GM12872 (cell line): ENCODE measurements at regions not wholly inside any gene's neighbourhood (a gene's known extent, or its start where the extent isn't known, plus 50 kb on each side); places are given as distances from the start of the nearest gene placed in this dataset.

Experiments used
- TF ChIP-seq, protein P1 (sequence below): IDR thresholded peaks from 3 replicates; pipeline ENCODE4 v1.5.1; 2011; ENCODE audit warnings: low read depth, mild to moderate bottlenecking, low read length, moderate library complexity; ENCODE audit not compliant: insufficient read depth

GRCh38 chr10:3432081-3432825, 259.7 kb upstream of the PITRM1 start:
- TF ChIP-seq, protein P1, sequence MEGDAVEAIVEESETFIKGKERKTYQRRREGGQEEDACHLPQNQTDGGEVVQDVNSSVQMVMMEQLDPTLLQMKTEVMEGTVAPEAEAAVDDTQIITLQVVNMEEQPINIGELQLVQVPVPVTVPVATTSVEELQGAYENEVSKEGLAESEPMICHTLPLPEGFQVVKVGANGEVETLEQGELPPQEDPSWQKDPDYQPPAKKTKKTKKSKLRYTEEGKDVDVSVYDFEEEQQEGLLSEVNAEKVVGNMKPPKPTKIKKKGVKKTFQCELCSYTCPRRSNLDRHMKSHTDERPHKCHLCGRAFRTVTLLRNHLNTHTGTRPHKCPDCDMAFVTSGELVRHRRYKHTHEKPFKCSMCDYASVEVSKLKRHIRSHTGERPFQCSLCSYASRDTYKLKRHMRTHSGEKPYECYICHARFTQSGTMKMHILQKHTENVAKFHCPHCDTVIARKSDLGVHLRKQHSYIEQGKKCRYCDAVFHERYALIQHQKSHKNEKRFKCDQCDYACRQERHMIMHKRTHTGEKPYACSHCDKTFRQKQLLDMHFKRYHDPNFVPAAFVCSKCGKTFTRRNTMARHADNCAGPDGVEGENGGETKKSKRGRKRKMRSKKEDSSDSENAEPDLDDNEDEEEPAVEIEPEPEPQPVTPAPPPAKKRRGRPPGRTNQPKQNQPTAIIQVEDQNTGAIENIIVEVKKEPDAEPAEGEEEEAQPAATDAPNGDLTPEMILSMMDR: no peak

DNA sequence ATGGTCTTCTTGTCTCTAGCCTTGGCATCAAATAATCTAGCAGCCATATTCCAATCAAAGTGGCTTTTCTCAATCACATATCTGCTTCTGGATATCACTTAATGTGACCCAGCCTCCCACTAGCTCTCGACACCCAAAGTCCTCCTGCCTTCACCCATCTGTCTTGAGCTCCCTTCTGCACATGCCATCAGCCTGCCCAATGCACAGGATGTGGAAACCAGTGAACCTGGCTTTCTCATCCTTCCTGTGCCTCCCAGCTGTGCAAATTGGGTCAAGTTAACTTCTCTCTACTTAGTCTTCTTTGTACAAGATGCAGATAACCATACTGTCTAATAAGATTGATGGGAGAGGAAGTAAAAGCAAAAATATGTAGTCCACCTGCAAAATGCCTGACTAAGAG, 257.9 kb upstream of the PITRM1 start:
- TF ChIP-seq, protein P1: no peak

DNA sequence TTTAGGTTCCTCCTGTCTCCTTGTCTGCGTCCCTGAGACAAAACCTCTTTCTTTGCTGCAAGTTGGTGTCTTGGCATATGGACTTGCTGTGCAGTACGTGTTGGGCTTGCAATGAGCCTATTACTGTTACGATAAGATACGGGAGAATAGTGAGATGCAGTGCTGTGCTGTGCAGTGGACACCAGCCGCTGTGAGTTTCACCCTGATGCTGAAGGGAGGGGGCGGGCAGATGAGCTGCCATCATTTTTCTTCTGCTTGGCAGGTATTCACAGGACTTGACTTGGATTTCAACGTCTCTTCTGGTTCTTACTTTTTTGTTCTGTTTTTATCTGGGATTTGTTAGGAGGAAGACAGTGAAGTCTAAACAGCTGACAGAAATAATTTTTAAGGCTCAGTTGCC, 257.1 kb upstream of the PITRM1 start:
- TF ChIP-seq, protein P1: no peak

GRCh38 chr10:3428826-3429225, 256.2 kb upstream of the PITRM1 start:
- TF ChIP-seq, protein P1: no peak

DNA sequence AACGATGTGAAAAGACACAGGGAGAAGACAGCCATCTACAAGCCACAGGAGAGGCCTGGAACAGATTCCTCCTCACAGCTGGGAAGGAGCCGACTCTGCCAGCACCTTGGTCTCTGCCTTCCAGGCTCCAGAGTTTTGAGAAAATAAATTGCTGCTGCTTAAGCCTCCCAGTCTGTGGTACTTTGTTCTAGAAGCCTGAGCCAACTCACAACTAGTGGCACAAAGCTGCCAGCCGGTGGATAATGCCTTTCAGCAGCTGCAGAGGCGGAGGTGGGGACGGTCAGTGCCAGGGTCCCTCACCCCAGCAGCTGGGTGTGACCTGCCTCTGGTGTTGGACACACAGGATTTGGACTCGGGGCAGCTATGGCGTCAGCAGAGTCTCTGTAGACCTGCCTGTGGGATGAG, 255.4 kb upstream of the PITRM1 start:
- TF ChIP-seq, protein P1: no peak

DNA sequence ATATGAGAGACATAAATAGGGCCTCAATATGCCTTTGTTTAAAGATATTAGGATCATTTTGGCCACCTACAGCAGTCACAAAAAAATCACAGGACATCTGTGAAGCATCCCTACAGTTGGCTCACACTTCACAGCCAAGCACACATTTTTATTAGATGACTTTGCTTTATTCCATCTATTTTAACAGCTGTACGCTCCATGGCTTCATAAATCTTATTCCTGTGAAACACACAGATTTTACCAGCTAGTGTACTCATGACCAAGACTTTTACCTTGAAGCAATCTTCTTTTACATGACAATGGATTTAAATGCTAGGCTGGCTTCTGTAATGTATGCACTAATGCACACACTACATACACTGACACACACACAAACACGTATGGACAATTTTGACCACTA, 254.8 kb upstream of the PITRM1 start:
- TF ChIP-seq, protein P1: no peak

GRCh38 chr10:3426190-3426845, 253.7 kb upstream of the PITRM1 start:
- TF ChIP-seq, protein P1: no peak
